Adrenal gland (tissue), 9 donors: ENCODE measurements at regions not wholly inside any gene's neighbourhood (a gene's known extent, or its start where the extent isn't known, plus 50 kb on each side); places are given as distances from the start of the nearest gene placed in this dataset.

Experiments
- DNase-seq, 7 donors: peaks; one replicate each; pipeline ENCODE4 v3.0.0-alpha.2; 2019 to 2020
- H3K27ac ChIP-seq, 5 donors: fragments of 200-600 bp; sonication (generic) in 4 of 5; 1 replicate in 3 of 5; 2 replicates in 2 of 5; pipeline versions ENCODE4 v1.5.1 to v1.8.0; 2016 to 2020; ENCODE audit warnings: mild to moderate bottlenecking in 1 of 5
- H3K27me3 ChIP-seq: fragments of 200-600 bp; 2 replicates; pipeline ENCODE4 v1.8.0; 2021
- H3K36me3 ChIP-seq, 2 donors: fragments of 200-600 bp; replicated peaks in 1 of 2; 1 replicate in 1 of 2; 2 replicates in 1 of 2; pipeline versions ENCODE4 v1.5.1 to v1.8.0; 2018 to 2022
- H3K4me1 ChIP-seq, 2 donors: fragments of 200-600 bp; replicated peaks in 1 of 2; 1 replicate in 1 of 2; 2 replicates in 1 of 2; pipeline versions ENCODE4 v1.5.1 to v1.8.0; 2018 to 2021
- H3K4me3 ChIP-seq, 4 donors: fragments of 200-600 bp; sonication (generic) in 3 of 4; one replicate each; pipeline ENCODE4 v1.5.1; 2016 to 2018
- H3K9me3 ChIP-seq, 3 donors: fragments of 200-600 bp; sonication (generic) in 1 of 3; replicated peaks in 1 of 3; 1 replicate in 2 of 3; 2 replicates in 1 of 3; pipeline versions ENCODE4 v1.5.1 to v1.8.0; 2016 to 2021
- CTCF ChIP-seq, 6 experiments: fragments of 450-650 bp in 4 of 6; fragments of 200-600 bp in 2 of 6; sonication (generic) in 1 of 6; IDR thresholded peaks; 1 replicate in 5 of 6; 2 replicates in 1 of 6; pipeline versions ENCODE4 v1.5.1 to v1.8.0; 2016 to 2021; ENCODE audit warnings: antibody characterized with exemption in 6 of 6, mild to moderate bottlenecking in 2 of 6, moderate library complexity in 1 of 6
- POLR2A ChIP-seq, 2 donors: fragments of 450-650 bp; IDR thresholded peaks; one replicate each; pipeline ENCODE4 v1.6.1; 2017; ENCODE audit warnings: antibody characterized with exemption in 2 of 2, mild to moderate bottlenecking in 2 of 2, moderate library complexity in 1 of 2
- WGBS, 4 donors: extraction: QIAGEN DNeasy Blood & Tissue Kit in 2 of 4; methylation state at CpG; one replicate each; pipeline versions ENCODE4 v1.1.5 to v1.1.7; 2013 to 2017; 5-methylcytosine and 5-hydroxymethylcytosine counted together
- intact Hi-C, 2 donors: fragments of 100-400 bp; cut with DNase I; formaldehyde crosslinking; loops; one replicate each; pipeline versions ENCODE4 v1.14.1 to v1.15.0; 2022 to 2023
- donor health status: healthy with polysubstance abuse.
- donor health status: Bipolar disorder and iron deficiency.
- donor health status: DM: yes; HTN: yes; CAD: no.
- donor health status: DM: no; HTN: no; CAD: no.
- donor health status: DM: no; HTN: no; CAD: no.

- TF ChIP-seq CTCF (IDR thresholded peaks at IDR 0.05) (no peak), POLR2A (IDR thresholded peaks at IDR 0.05) (no peak)
- no peaks in the 10 kb centered on the region for H3K36me3 ChIP-seq
- no peaks in the 10 kb centered on the region for H3K4me1 ChIP-seq
- no peaks in the 10 kb centered on the region for H3K9me3 ChIP-seq
- DNase-seq: no peak
- no peak overlapping the region for H3K4me3 ChIP-seq
- intact Hi-C loops: no loop called here
- no peak overlapping the region for H3K27ac ChIP-seq
- H3K27me3 ChIP-seq: no peaks in the 10 kb centered on the region
Observed at GRCh38 chr9:2967766-2968165, 123.9 kb upstream of the PUM3 start.

- 43 to 47% (median 45%) methylated on average over 10 of the region's 10 CpGs for WGBS, 4 donors
- no peaks in the 10 kb centered on the region for H3K9me3 ChIP-seq
- intact Hi-C loops: no loop called here
Observed at GRCh38 chr9:2966565-2967300, 122.8 kb upstream of the PUM3 start.

GRCh38 chr9:2964470-2964869 is 120.6 kb upstream of the PUM3 start:
- H3K4me3 ChIP-seq: no peak overlapping the region
- H3K36me3 ChIP-seq: no peaks in the 10 kb centered on the region
- no peak for DNase-seq
- no peaks in the 10 kb centered on the region for H3K4me1 ChIP-seq
- TF ChIP-seq POLR2A (IDR thresholded peaks at IDR 0.05) (no peak), CTCF (IDR thresholded peaks at IDR 0.05) (no peak)
- 40 to 69% (median 56%) methylated on average over 6 of the region's 6 CpGs for WGBS, 4 donors
- no peak overlapping the region for H3K27ac ChIP-seq
- intact Hi-C loops: no loop called here
- H3K9me3 ChIP-seq: no peaks in the 10 kb centered on the region
- H3K27me3 ChIP-seq: no peaks in the 10 kb centered on the region

More at GRCh38 chr9:2966565-2967300, 122.8 kb upstream of the PUM3 start:
- TF ChIP-seq CTCF (IDR thresholded peaks at IDR 0.05): no peak
- TF ChIP-seq POLR2A (IDR thresholded peaks at IDR 0.05): no peak
- H3K27ac ChIP-seq: no peak overlapping the region
- no peak for DNase-seq
- no peaks in the 10 kb centered on the region for H3K27me3 ChIP-seq
- no peak overlapping the region for H3K4me3 ChIP-seq
- H3K36me3 ChIP-seq: no peaks in the 10 kb centered on the region
- no peaks in the 10 kb centered on the region for H3K4me1 ChIP-seq

- Histone ChIP-seq H3K4me1 (no peaks in the 10 kb centered on the region), H3K27me3 (peaks cover under 1% of the 10 kb centered on the region)
- no peak for DNase-seq
Observed at GRCh38 chr9:2963307-2963706, 119.4 kb upstream of the PUM3 start.

More at GRCh38 chr9:2963307-2963706, 119.4 kb upstream of the PUM3 start:
- no peaks in the 10 kb centered on the region for H3K9me3 ChIP-seq
- H3K4me3 ChIP-seq: no peak overlapping the region
- no peak overlapping the region for H3K27ac ChIP-seq
- intact Hi-C loops: no loop called here
- no peaks in the 10 kb centered on the region for H3K36me3 ChIP-seq
- TF ChIP-seq POLR2A (IDR thresholded peaks at IDR 0.05) (no peak), CTCF (IDR thresholded peaks at IDR 0.05) (no peak)
- 76 to 89% (median 84%) methylated on average over 2 of the region's 2 CpGs for WGBS, 4 donors
